ENCODE measurements at regions not wholly inside any gene's neighbourhood (a gene's known extent, or its start where the extent isn't known, plus 50 kb on each side); places are given as distances from the start of the nearest gene placed in this dataset.

DNA sequence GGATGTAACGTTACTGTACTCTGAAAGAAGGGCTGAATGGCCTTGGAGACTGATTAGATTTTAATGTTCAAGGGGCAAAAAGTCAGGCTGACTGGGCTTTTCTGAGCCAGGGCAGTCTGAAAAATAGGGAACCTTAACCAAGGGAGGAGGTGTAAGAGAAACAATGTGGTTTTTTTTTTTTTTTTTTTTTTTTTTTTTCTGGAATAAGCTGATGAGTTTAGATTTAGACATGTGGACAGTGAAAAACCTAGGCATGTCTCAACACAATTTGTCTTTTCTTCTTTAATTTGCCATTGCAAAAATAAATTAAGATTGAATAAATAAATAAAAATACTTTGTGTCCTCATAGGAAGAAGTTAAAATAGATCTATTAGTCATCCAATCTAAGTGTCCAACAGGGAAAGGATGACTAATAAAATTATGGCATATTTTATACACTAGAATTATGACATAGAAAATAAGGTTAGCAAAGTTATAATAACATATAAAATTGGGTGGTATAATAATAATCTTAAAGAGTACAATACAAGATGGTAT, 237.6 kb upstream of the TRIB2 start:
- peaks cover 4% of the 10 kb centered on the region; the same call in 1 of the 2 replicates for H3K4me1 ChIP-seq (ENCODE audit: control insufficient read depth, insufficient read depth, low read length)
- H3K9me3 ChIP-seq (ENCODE audit: control insufficient read depth, insufficient read depth, low read depth, low read length): peaks cover 8% of the 10 kb centered on the region; the same call in 1 of the 2 replicates
- H3K36me3 ChIP-seq (ENCODE audit: control insufficient read depth, insufficient read depth, low read length): no peaks in the 10 kb centered on the region
- in situ Hi-C loops (cut with HindIII; ENCODE audit: low pct_unique_long_range_greater_than_20kb, low sequenced_read_pairs) (no loop called here), intact Hi-C loops (cut with micrococcal nuclease; ENCODE audit: unreplicated experiment) (no loop called here)
- ChIA-PET CTCF (no interaction called here), POLR2A (no interaction called here)
- no peaks in the 10 kb centered on the region for H3K27me3 ChIP-seq (ENCODE audit: control insufficient read depth, insufficient read depth, low read length)
- no peak for TF ChIP-seq POLR2AphosphoS5 (IDR thresholded peaks at IDR 0.05; ENCODE audit: low read depth, low read length)
- TF ChIP-seq, protein P1, sequence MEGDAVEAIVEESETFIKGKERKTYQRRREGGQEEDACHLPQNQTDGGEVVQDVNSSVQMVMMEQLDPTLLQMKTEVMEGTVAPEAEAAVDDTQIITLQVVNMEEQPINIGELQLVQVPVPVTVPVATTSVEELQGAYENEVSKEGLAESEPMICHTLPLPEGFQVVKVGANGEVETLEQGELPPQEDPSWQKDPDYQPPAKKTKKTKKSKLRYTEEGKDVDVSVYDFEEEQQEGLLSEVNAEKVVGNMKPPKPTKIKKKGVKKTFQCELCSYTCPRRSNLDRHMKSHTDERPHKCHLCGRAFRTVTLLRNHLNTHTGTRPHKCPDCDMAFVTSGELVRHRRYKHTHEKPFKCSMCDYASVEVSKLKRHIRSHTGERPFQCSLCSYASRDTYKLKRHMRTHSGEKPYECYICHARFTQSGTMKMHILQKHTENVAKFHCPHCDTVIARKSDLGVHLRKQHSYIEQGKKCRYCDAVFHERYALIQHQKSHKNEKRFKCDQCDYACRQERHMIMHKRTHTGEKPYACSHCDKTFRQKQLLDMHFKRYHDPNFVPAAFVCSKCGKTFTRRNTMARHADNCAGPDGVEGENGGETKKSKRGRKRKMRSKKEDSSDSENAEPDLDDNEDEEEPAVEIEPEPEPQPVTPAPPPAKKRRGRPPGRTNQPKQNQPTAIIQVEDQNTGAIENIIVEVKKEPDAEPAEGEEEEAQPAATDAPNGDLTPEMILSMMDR (IDR thresholded peaks at IDR 0.05): no peak
- TF ChIP-seq, protein P2, sequence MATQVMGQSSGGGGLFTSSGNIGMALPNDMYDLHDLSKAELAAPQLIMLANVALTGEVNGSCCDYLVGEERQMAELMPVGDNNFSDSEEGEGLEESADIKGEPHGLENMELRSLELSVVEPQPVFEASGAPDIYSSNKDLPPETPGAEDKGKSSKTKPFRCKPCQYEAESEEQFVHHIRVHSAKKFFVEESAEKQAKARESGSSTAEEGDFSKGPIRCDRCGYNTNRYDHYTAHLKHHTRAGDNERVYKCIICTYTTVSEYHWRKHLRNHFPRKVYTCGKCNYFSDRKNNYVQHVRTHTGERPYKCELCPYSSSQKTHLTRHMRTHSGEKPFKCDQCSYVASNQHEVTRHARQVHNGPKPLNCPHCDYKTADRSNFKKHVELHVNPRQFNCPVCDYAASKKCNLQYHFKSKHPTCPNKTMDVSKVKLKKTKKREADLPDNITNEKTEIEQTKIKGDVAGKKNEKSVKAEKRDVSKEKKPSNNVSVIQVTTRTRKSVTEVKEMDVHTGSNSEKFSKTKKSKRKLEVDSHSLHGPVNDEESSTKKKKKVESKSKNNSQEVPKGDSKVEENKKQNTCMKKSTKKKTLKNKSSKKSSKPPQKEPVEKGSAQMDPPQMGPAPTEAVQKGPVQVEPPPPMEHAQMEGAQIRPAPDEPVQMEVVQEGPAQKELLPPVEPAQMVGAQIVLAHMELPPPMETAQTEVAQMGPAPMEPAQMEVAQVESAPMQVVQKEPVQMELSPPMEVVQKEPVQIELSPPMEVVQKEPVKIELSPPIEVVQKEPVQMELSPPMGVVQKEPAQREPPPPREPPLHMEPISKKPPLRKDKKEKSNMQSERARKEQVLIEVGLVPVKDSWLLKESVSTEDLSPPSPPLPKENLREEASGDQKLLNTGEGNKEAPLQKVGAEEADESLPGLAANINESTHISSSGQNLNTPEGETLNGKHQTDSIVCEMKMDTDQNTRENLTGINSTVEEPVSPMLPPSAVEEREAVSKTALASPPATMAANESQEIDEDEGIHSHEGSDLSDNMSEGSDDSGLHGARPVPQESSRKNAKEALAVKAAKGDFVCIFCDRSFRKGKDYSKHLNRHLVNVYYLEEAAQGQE (IDR thresholded peaks at IDR 0.05; ENCODE audit: insufficient read depth in 1 of 2, low read depth in 2 of 2, low read length in 1 of 2): no peak
- ATAC-seq: no peak
- no peak overlapping the region for H3K27ac ChIP-seq (ENCODE audit: low read length)
- no peak for DNase-seq (ENCODE audit: low read depth, low spot score)
- no TSS peak for BruUV-seq (replicated peaks)
- H3K4me3 ChIP-seq (ENCODE audit: low read depth in 2 of 2, low read length in 2 of 2): no peak overlapping the region

DNA sequence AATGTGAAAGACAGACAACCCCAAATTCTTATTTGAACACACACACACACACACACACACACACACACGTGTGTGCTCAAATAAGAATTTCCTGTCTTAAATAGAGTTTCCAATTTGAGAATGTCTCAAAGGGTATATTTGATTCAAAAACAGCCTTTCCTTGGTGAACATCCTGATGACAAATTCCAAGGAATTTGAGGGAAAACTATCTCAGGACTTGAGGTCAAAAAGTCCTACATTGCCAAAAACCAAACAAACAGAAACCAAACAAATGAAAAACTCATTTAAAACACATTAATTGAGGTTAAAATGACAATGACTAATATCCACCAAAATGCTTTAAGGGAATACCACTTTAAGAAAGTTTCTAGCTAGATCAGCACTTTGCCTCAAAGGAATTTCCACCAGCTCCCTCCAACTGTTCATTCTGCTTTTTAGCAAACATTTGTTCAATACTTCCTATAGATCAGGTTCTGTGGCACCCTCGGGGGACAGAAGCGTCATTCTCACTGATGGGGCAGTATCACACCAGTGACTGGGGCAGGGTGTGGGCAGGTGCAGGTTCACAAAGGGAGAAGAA, 232.1 kb upstream of the TRIB2 start:
- Histone ChIP-seq H3K27ac (ENCODE audit: low read length) (no peak overlapping the region), H3K36me3 (ENCODE audit: control insufficient read depth, insufficient read depth, low read length) (no peaks in the 10 kb centered on the region), H3K4me1 (ENCODE audit: control insufficient read depth, insufficient read depth, low read length) (0 out of 2 replicates have a peak, but pooled peaks cover 4% of the 10 kb centered on the region), H3K4me3 (ENCODE audit: low read depth in 2 of 2, low read length in 2 of 2) (no peak overlapping the region), H3K9me3 (ENCODE audit: control insufficient read depth, insufficient read depth, low read depth, low read length) (peaks cover 8% of the 10 kb centered on the region; the same call in 1 of the 2 replicates), H3K27me3 (ENCODE audit: control insufficient read depth, insufficient read depth, low read length) (no peaks in the 10 kb centered on the region)
- in situ Hi-C loops (cut with HindIII; ENCODE audit: low pct_unique_long_range_greater_than_20kb, low sequenced_read_pairs) (no loop called here), intact Hi-C loops (cut with micrococcal nuclease; ENCODE audit: unreplicated experiment) (no loop called here)
- no peak for DNase-seq (ENCODE audit: low read depth, low spot score)
- POLR2A ChIA-PET: no interaction called here
- BruUV-seq (replicated peaks): no TSS peak
- ATAC-seq: no peak
- CTCF ChIA-PET: no interaction called here
- TF ChIP-seq, protein P1 (IDR thresholded peaks at IDR 0.05): no peak
- TF ChIP-seq POLR2AphosphoS5 (IDR thresholded peaks at IDR 0.05; ENCODE audit: low read depth, low read length) (no peak), TCF7L2 (IDR thresholded peaks at IDR 0.05; ENCODE audit: low read depth, low read length) (no peak), SIN3A (IDR thresholded peaks at IDR 0.05; ENCODE audit: borderline replicate concordance, insufficient read depth, low read depth, low read length) (no peak)
- TF ChIP-seq, protein P2 (IDR thresholded peaks at IDR 0.05; ENCODE audit: insufficient read depth in 1 of 2, low read depth in 2 of 2, low read length in 1 of 2): no peak

Measured in Panc1 (cell line).